ENCODE measurements at regions not wholly inside any gene's neighbourhood (a gene's known extent, or its start where the extent isn't known, plus 50 kb on each side); places are given as distances from the start of the nearest gene placed in this dataset.

- no peak for TF ChIP-seq CTCF (IDR thresholded peaks at IDR 0.05; ENCODE audit: insufficient read depth, low read length, poor library complexity, severe bottlenecking)
- no peak for TF ChIP-seq EZH2phosphoT487 (conservative IDR thresholded peaks at IDR 0.05; ENCODE audit: low read length)
Observed at GRCh38 chr1:239795304-239795703, 296.4 kb upstream of the FMN2 start.
